ENCODE measurements at regions not wholly inside any gene's neighbourhood (a gene's known extent, or its start where the extent isn't known, plus 50 kb on each side); places are given as distances from the start of the nearest gene placed in this dataset.

GRCh38 chr5:51278539-51278938, 104.7 kb upstream of the ISL1 start (continued):
- TF ChIP-seq PATZ1 (tag by site-specific recombination; IDR thresholded peaks at IDR 0.05): no peak
- TF ChIP-seq ZIC2 (tag by site-specific recombination; IDR thresholded peaks at IDR 0.05): no peak

DNA sequence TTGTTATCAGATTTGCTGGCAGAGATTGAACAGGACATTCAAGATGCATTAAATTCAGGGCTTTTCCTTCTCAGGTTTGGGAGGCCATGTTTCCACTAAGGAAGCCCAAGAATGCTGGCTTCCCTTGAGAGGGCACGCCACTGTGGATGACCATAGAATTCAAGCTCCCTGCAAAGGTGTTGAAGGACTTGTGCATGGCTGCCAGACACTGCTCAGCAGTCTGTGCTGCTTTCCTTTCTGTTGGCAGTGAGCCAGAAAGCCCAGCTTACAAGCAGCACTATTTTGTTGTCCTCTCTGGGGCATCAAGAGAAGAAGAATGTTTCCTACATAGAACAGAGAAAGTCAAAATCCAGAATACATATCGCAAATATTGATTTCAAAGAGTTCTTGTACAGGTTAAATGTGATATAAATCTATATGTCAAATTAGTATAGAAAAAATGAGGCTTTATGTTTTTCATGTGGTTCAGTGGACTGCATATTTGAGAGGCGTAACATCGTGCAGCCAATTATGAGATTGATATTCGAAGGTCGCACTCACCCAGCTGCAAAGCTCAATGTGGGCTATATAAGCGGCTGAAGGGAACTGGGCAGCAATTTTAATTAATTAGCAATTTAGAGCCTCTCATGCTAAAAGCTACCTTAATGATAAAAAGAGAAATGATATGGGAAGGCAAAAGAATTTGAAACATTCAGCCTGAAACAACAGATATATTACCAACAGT, 103.1 kb upstream of the ISL1 start:
- POLR2A ChIA-PET: no interaction called here
- Histone ChIP-seq H3K36me3 (ENCODE audit: control insufficient read depth in 2 of 2, insufficient read depth in 1 of 2, low read length in 2 of 2) (no peaks in the 10 kb centered on the region), H3K4me1 (ENCODE audit: control insufficient read depth, insufficient read depth, low read length) (no peaks in the 10 kb centered on the region), H3K27ac (ENCODE audit: extremely low read depth, low read depth, low read length) (no peak overlapping the region), H3K9me3 (ENCODE audit: control insufficient read depth, insufficient read depth, low read depth, low read length) (no peaks in the 10 kb centered on the region), H3K4me3 (ENCODE audit: low read depth, low read length) (no peak overlapping the region)
- CTCF ChIA-PET: no interaction called here
- TF ChIP-seq BCL11A (tag by site-specific recombination; IDR thresholded peaks at IDR 0.05; ENCODE audit: low read depth): no peak
- no peak for TF ChIP-seq ZNF175 (tag by site-specific recombination; IDR thresholded peaks at IDR 0.05)
- no peak for TF ChIP-seq ZNF211 (tag by site-specific recombination; IDR thresholded peaks at IDR 0.05; ENCODE audit: low read depth)
- TF ChIP-seq ZNF654 (tag by site-specific recombination; IDR thresholded peaks at IDR 0.05; ENCODE audit: low read depth): no peak
- no peak for TF ChIP-seq ZNF776 (tag by site-specific recombination; IDR thresholded peaks at IDR 0.05; ENCODE audit: borderline replicate concordance)
- no peak for TF ChIP-seq ZBTB48 (tag by site-specific recombination; IDR thresholded peaks at IDR 0.05)
- no peak for TF ChIP-seq SP7 (tag by site-specific recombination; IDR thresholded peaks at IDR 0.05)
- TF ChIP-seq, protein P1, sequence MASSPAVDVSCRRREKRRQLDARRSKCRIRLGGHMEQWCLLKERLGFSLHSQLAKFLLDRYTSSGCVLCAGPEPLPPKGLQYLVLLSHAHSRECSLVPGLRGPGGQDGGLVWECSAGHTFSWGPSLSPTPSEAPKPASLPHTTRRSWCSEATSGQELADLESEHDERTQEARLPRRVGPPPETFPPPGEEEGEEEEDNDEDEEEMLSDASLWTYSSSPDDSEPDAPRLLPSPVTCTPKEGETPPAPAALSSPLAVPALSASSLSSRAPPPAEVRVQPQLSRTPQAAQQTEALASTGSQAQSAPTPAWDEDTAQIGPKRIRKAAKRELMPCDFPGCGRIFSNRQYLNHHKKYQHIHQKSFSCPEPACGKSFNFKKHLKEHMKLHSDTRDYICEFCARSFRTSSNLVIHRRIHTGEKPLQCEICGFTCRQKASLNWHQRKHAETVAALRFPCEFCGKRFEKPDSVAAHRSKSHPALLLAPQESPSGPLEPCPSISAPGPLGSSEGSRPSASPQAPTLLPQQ (tag by site-specific recombination; IDR thresholded peaks at IDR 0.05): no peak
- TF ChIP-seq PATZ1 (tag by site-specific recombination; IDR thresholded peaks at IDR 0.05): no peak
- no peak for TF ChIP-seq KLF7 (tag by site-specific recombination; IDR thresholded peaks at IDR 0.05; ENCODE audit: borderline replicate concordance)
- no peak for TF ChIP-seq ZNF561 (tag by site-specific recombination; IDR thresholded peaks at IDR 0.05; ENCODE audit: borderline replicate concordance)
- no peak for TF ChIP-seq RBAK (tag by site-specific recombination; IDR thresholded peaks at IDR 0.05)
- TF ChIP-seq ZNF610 (tag by site-specific recombination; IDR thresholded peaks at IDR 0.05; ENCODE audit: borderline replicate concordance): no peak
- TF ChIP-seq ZNF404 (tag by site-specific recombination; IDR thresholded peaks at IDR 0.05): no peak
- no peak for TF ChIP-seq KLF16 (tag by site-specific recombination; IDR thresholded peaks at IDR 0.05)
- TF ChIP-seq, protein P2, sequence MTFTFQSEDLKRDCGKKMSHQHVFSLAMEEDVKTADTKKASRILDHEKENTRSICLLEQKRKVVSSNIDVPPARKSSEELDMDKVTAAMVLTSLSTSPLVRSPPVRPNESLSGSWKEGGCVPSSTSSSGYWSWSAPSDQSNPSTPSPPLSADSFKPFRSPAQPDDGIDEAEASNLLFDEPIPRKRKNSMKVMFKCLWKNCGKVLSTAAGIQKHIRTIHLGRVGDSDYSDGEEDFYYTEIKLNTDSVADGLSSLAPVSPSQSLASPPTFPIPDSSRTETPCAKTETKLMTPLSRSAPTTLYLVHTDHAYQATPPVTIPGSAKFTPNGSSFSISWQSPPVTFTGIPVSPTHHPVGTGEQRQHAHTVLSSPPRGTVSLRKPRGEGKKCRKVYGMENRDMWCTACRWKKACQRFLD (tag by site-specific recombination; IDR thresholded peaks at IDR 0.05): no peak
- no peak for TF ChIP-seq ZNF121 (tag by site-specific recombination; IDR thresholded peaks at IDR 0.05)
